Body of pancreas (tissue), 4 donors: ENCODE measurements at regions not wholly inside any gene's neighbourhood (a gene's known extent, or its start where the extent isn't known, plus 50 kb on each side); places are given as distances from the start of the nearest gene placed in this dataset.
A peak's percentile ranks its signal among the peaks of the same experiment; 100 is the strongest.

Experiments used
- ATAC-seq: fragments of 150-250 bp; one replicate; pipeline ENCODE4 v1.9.1; 2016
- DNase-seq, 4 donors: peaks; one replicate each; pipeline ENCODE4 v3.0.0-alpha.2; 2019
- H3K27ac ChIP-seq, 4 donors: fragments of 200-600 bp; sonication (generic); 1 replicate in 3 of 4; 2 replicates in 1 of 4; pipeline versions ENCODE4 v1.5.1 to v1.6.1; 2016 to 2019; ENCODE audit warnings: mild to moderate bottlenecking in 1 of 4, mixed read lengths in 1 of 4, moderate library complexity in 1 of 4
- H3K27me3 ChIP-seq, 2 donors: fragments of 200-600 bp; sonication (generic); one replicate each; pipeline ENCODE4 v1.6.0; 2016; ENCODE audit warnings: mild to moderate bottlenecking in 1 of 2
- H3K36me3 ChIP-seq, 2 donors: fragments of 200-600 bp; sonication (generic); replicated peaks in 1 of 2; 2 replicates each; pipeline ENCODE4 v1.5.1; 2016; ENCODE audit warnings: low read depth in 2 of 2; ENCODE audit not compliant: insufficient read depth in 1 of 2
- H3K4me1 ChIP-seq: fragments of 200-600 bp; sonication (generic); one replicate; pipeline ENCODE4 v1.6.0; 2016
- H3K4me3 ChIP-seq, 2 donors: fragments of 200-600 bp; sonication (generic); 1 replicate in 1 of 2; 2 replicates in 1 of 2; pipeline ENCODE4 v1.5.1; 2016 to 2019
- H3K9me3 ChIP-seq, 3 donors: fragments of 200-600 bp; sonication (generic); 1 replicate in 2 of 3; 2 replicates in 1 of 3; pipeline ENCODE4 v1.5.1; 2016
- POLR2A ChIP-seq, 3 donors: fragments of 450-650 bp; IDR thresholded peaks; one replicate each; pipeline ENCODE4 v1.6.1; 2016; ENCODE audit warnings: antibody characterized with exemption in 3 of 3, mild to moderate bottlenecking in 2 of 3
- WGBS, 2 donors: methylation state at CpG; one replicate each; pipeline ENCODE4 v1.1.5; 2017; 5-methylcytosine and 5-hydroxymethylcytosine counted together
- intact Hi-C: fragments of 100-400 bp; cut with DNase I; formaldehyde crosslinking; loops from one replicate; pipeline ENCODE4 v1.15.1; 2023
- TF ChIP-seq, protein P1 (sequence below), 7 experiments: fragments of 450-650 bp in 4 of 7; fragments of 200-600 bp in 3 of 7; sonication (generic) in 3 of 7; IDR thresholded peaks; one replicate each; pipeline ENCODE4 v1.5.1; 2016 to 2019; ENCODE audit warnings: antibody characterized with exemption in 7 of 7

DNA sequence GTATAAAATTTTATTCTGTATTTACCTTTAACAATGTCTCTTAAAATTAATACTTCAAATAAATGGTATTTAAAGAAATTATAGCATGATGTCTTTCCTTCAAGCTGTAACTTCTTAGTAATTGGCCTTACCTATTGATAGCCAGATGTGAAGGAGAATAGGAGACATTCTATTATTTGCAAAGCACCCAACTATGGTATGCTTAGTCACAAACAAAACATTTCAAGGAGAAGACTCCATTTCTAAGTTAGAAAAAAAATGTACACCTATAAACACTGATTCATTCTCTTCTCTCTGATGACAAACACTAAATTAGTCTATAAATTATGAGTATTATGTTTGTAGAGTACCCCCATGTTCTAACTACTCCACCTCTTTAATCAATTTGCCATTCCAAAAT is 66.4 kb downstream of the NKX6-1 start:
- H3K27me3 ChIP-seq = no peaks in the 10 kb centered on the region
- DNase-seq = no peak
- no peaks in the 10 kb centered on the region for H3K4me1 ChIP-seq
- H3K27ac ChIP-seq = no peak overlapping the region
- no peaks in the 10 kb centered on the region for H3K36me3 ChIP-seq
- intact Hi-C loops = no loop called here
- no peak overlapping the region for H3K4me3 ChIP-seq
- TF ChIP-seq, protein P1, sequence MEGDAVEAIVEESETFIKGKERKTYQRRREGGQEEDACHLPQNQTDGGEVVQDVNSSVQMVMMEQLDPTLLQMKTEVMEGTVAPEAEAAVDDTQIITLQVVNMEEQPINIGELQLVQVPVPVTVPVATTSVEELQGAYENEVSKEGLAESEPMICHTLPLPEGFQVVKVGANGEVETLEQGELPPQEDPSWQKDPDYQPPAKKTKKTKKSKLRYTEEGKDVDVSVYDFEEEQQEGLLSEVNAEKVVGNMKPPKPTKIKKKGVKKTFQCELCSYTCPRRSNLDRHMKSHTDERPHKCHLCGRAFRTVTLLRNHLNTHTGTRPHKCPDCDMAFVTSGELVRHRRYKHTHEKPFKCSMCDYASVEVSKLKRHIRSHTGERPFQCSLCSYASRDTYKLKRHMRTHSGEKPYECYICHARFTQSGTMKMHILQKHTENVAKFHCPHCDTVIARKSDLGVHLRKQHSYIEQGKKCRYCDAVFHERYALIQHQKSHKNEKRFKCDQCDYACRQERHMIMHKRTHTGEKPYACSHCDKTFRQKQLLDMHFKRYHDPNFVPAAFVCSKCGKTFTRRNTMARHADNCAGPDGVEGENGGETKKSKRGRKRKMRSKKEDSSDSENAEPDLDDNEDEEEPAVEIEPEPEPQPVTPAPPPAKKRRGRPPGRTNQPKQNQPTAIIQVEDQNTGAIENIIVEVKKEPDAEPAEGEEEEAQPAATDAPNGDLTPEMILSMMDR (IDR thresholded peaks at IDR 0.05) = no peak
- no peak for TF ChIP-seq POLR2A (IDR thresholded peaks at IDR 0.05)
- ATAC-seq = no peak
- no peaks in the 10 kb centered on the region for H3K9me3 ChIP-seq

DNA sequence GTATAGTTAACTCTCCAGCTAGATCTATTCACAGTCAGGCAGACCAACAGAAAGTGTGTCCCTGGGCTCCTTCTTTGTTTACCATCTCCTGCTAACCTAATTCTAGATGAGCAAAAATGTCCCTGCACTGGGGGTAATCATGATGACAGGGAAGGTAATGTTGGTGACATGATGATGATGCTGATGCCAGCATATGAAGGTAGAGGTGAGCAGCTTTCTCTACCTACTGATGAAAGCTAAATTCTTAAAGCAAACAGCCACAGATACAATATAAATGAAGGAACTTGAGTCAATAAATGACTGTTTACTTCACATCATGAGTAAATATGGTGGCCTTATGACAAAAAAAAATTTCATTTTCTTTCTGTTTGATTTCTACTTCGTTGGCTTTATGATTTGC is 78.5 kb downstream of the NKX6-1 start:
- H3K9me3 ChIP-seq = no peaks in the 10 kb centered on the region
- H3K27ac ChIP-seq = no peak overlapping the region
- no peaks in the 10 kb centered on the region for H3K36me3 ChIP-seq
- no peak for DNase-seq
- no peaks in the 10 kb centered on the region for H3K4me1 ChIP-seq
- H3K27me3 ChIP-seq = no peaks in the 10 kb centered on the region
- H3K4me3 ChIP-seq = no peak overlapping the region
- TF ChIP-seq, protein P1 (IDR thresholded peaks at IDR 0.05) = no peak
- no peak for TF ChIP-seq POLR2A (IDR thresholded peaks at IDR 0.05)
- no peak for ATAC-seq
- 20 to 30% methylated on average over 1 of the region's 1 CpG for WGBS, 2 donors
- intact Hi-C loops = no loop called here

DNA sequence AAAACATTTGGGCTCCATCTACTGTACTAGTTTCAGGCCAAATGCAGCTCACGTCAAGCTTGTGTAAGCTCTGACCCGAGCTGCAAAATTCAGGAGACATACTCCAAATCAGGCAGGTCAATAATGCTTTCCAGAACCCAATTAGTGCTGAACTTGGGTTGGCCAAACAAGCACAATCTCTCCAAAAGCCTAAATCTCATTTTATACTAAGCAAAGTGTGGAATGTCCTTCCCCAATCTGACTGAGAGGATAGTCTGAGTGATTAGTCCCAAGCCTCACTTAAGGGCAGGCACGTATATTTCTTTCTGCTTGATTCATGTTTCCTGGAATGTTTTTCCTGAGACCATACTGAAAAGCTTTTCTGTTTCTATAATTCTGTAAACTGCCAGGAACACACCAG is 79.9 kb downstream of the NKX6-1 start:
- WGBS, 2 donors = 73 to 81% methylated on average over 3 of the region's 3 CpGs
- Histone ChIP-seq H3K27ac (no peak overlapping the region), H3K4me3 (no peak overlapping the region), H3K9me3 (no peaks in the 10 kb centered on the region), H3K27me3 (no peaks in the 10 kb centered on the region), H3K36me3 (no peaks in the 10 kb centered on the region), H3K4me1 (no peaks in the 10 kb centered on the region)
- intact Hi-C loops = no loop called here
- ATAC-seq = no peak
- TF ChIP-seq, protein P1 (IDR thresholded peaks at IDR 0.05) = no peak
- no peak for TF ChIP-seq POLR2A (IDR thresholded peaks at IDR 0.05)
- no peak for DNase-seq

DNA sequence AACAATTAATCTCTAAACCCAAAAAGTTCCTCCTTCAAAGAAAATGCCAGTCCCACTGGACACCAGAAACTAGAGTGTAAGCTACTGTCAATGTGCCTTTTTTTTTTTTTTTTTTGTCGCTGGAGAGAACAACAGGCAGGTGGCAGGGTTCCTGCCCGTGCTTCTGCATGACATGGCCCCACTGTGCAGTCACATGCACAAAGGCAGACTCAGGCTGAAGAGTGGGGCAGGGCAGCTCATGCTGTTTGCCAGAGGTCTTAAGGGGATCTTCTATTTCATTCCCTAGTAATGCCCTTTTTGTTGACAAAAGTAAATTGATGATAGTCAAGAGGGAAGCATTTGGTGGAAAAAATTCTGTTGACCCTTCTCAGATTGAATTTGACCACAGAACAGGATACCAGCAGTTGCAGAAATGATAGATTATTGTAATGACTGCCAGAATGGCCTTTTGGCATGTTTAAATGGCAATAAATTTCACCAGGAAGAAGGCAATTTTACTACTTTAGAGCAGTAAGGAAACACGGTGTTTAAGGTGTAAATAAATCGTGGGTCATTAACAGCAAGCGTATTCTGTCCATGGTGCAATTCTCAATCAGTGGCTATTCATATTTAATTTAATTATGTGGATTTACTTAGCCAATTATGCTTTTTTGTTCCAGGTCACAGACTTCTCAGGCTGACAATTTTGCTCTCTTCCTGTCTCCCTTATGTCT is 80.9 kb downstream of the NKX6-1 start:
- Histone ChIP-seq H3K27me3 (no peaks in the 10 kb centered on the region), H3K4me1 (no peaks in the 10 kb centered on the region), H3K27ac (no peak overlapping the region), H3K9me3 (no peaks in the 10 kb centered on the region), H3K36me3 (no peaks in the 10 kb centered on the region), H3K4me3 (no peak overlapping the region)
- intact Hi-C loops = no loop called here
- TF ChIP-seq, protein P1 (IDR thresholded peaks at IDR 0.05) = no peak
- TF ChIP-seq POLR2A (IDR thresholded peaks at IDR 0.05) = no peak
- ATAC-seq = peak; percentile 60
- peak in 3 of 4 donors; percentile 39 to 64 (median 42) for DNase-seq
- WGBS, 2 donors = 35 to 37% methylated on average over 5 of the region's 5 CpGs

DNA sequence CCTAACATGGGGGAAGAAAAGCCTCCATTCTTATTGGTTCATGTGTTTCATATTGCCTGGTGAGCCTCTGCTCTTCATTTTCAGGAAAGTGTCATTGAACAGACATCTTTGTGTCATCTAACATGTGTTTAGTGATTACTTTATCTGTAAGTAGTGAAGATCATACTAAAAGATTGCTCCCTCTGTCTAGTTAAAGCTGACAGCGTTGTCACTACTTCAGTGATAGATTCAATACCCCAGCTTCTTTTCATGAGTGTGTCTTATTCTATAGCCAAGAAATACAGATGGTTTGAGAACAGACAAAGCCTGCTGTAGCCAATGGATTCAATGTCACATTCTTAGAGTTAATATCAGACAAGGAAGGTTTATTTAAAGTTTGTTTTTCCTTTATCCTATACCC is 85.1 kb downstream of the NKX6-1 start:
- 74 to 76% methylated on average over 1 of the region's 1 CpG for WGBS, 2 donors
- Histone ChIP-seq H3K36me3 (no peaks in the 10 kb centered on the region), H3K9me3 (no peaks in the 10 kb centered on the region), H3K27ac (no peak overlapping the region), H3K4me3 (no peak overlapping the region), H3K27me3 (no peaks in the 10 kb centered on the region), H3K4me1 (no peaks in the 10 kb centered on the region)
- TF ChIP-seq POLR2A (IDR thresholded peaks at IDR 0.05) = no peak
- TF ChIP-seq, protein P1 (IDR thresholded peaks at IDR 0.05) = no peak
- ATAC-seq (no peak), DNase-seq (no peak)
- intact Hi-C loops = no loop called here
